ENCODE measurements at regions not wholly inside any gene's neighbourhood (a gene's known extent, or its start where the extent isn't known, plus 50 kb on each side); places are given as distances from the start of the nearest gene placed in this dataset.

GRCh38 chr6:44655412-44656342, 268.2 kb downstream of the CDC5L start:
- peak; percentile 67 to 91 (median 84) for TF ChIP-seq CTCF (IDR thresholded peaks at IDR 0.05)
- TF ChIP-seq POLR2A (IDR thresholded peaks at IDR 0.05): no peak
- Histone ChIP-seq H3K4me3 (peak overlapping the region in 1 of 4 donors; percentile 19), H3K4me1 (no peaks in the 10 kb centered on the region), H3K27me3 (no peaks in the 10 kb centered on the region), H3K36me3 (no peaks in the 10 kb centered on the region), H3K9me3 (no peaks in the 10 kb centered on the region), H3K27ac (no peak overlapping the region)
- DNase-seq: peak; percentile 57 to 86 (median 80)

GRCh38 chr6:44656691-44657090, 269.2 kb downstream of the CDC5L start:
- Histone ChIP-seq H3K27ac (no peak overlapping the region), H3K4me1 (no peaks in the 10 kb centered on the region), H3K9me3 (no peaks in the 10 kb centered on the region), H3K4me3 (no peak overlapping the region), H3K36me3 (no peaks in the 10 kb centered on the region), H3K27me3 (no peaks in the 10 kb centered on the region)
- DNase-seq: no peak
- TF ChIP-seq POLR2A (IDR thresholded peaks at IDR 0.05) (no peak), CTCF (IDR thresholded peaks at IDR 0.05) (no peak)

GRCh38 chr6:44657206-44657819, 269.8 kb downstream of the CDC5L start:
- H3K4me1 ChIP-seq: no peaks in the 10 kb centered on the region
- no peak for TF ChIP-seq POLR2A (IDR thresholded peaks at IDR 0.05)
- TF ChIP-seq CTCF (IDR thresholded peaks at IDR 0.05): no peak
- no peaks in the 10 kb centered on the region for H3K36me3 ChIP-seq

GRCh38 chr6:44658571-44658970, 271.1 kb downstream of the CDC5L start:
- Histone ChIP-seq H3K36me3 (no peaks in the 10 kb centered on the region), H3K27me3 (no peaks in the 10 kb centered on the region), H3K9me3 (no peaks in the 10 kb centered on the region), H3K4me1 (no peaks in the 10 kb centered on the region), H3K27ac (no peak overlapping the region), H3K4me3 (no peak overlapping the region)
- TF ChIP-seq CTCF (IDR thresholded peaks at IDR 0.05): no peak
- TF ChIP-seq POLR2A (IDR thresholded peaks at IDR 0.05): no peak
- DNase-seq: no peak

More at GRCh38 chr6:44657206-44657819, 269.8 kb downstream of the CDC5L start:
- no peak for DNase-seq
- Histone ChIP-seq H3K9me3 (no peaks in the 10 kb centered on the region), H3K4me3 (no peak overlapping the region), H3K27ac (no peak overlapping the region), H3K27me3 (no peaks in the 10 kb centered on the region)

- Histone ChIP-seq H3K27ac (no peak overlapping the region), H3K4me1 (no peaks in the 10 kb centered on the region), H3K9me3 (no peaks in the 10 kb centered on the region), H3K36me3 (no peaks in the 10 kb centered on the region), H3K27me3 (no peaks in the 10 kb centered on the region), H3K4me3 (no peak overlapping the region)
- no peak for DNase-seq
- TF ChIP-seq POLR2A (IDR thresholded peaks at IDR 0.05) (no peak), CTCF (IDR thresholded peaks at IDR 0.05) (no peak)
These were observed 272.2 kb downstream of the CDC5L start for GRCh38 chr6:44659726-44660125.

Measured in Peyer's patch (tissue), 4 donors.